ENCODE measurements at regions not wholly inside any gene's neighbourhood (a gene's known extent, or its start where the extent isn't known, plus 50 kb on each side); places are given as distances from the start of the nearest gene placed in this dataset.

DNA sequence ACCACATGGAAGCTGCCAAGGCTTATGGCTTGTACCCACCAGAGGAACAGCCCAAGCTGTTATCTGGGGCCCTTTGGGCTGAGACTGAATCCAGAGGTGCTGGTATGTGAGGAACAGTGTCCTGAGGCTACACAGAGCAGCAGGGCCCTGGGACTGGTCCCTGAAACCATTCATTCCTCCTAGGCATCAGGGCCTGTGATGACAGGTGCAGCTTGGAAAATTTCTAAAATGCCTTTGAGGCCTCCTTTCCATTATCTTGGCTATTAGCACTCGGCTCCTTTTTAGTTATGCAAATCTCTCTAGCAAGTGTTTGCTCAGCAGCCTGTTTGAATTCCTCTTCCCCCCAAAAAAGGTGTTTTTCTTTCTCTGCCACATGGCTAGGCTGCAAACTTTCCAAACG is 1151.7 kb upstream of the LRRN3 start:
- no peak for DNase-seq (ENCODE audit: low spot score)

DNA sequence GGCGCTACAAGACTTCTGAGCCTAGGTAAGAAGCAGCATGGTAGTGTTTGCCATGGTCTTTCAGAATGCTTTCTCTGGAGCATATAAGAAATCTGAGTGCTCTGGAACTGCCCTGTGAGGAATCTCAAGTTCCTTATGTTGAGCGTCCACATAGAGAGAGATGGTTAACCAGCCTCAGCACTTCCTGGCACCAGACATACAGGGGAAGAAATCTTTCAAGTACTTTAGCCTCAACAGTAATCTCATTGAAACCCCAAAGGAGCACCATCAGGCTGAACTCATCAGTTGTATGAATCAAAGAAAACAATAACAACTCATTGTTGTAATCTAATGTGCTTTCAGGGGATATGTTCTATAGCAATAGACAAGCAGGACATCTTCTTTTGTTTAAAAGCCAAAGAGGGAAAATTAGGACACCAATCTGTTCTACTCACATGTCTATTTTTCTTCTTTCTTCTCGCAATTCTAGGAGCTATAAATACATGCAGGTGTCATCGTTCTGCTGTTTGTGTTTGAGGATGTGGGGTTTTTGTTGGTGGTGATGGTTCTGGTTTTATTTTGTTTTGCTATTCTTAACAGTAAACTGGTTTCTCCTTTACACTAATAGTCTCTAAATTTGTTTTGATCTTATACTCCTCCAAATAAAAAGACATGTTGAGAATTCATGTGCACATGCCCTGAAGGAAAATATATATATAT is 1145.0 kb upstream of the LRRN3 start:
- no peak for DNase-seq (ENCODE audit: low spot score)

DNA sequence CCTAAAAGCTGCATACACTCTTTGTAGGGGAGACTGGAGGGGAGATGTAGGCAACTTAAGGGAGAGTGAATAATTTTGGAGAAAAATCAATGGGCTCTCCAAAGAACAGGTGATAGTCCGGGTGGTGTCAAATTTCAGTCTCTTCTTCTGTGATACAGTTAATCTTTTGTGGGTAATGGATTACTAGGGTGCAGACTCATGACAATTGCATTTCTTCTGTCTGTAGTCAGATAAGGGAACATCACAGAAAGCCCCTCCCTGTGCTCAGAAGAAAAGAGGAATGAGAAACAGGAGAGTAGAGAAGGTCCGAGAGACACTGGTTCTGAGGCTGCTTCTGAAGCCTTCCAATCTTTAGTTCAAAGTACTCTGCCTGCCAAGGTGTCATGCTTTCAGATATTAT is 1140.7 kb upstream of the LRRN3 start:
- DNase-seq (ENCODE audit: low spot score), result no peak

DNA sequence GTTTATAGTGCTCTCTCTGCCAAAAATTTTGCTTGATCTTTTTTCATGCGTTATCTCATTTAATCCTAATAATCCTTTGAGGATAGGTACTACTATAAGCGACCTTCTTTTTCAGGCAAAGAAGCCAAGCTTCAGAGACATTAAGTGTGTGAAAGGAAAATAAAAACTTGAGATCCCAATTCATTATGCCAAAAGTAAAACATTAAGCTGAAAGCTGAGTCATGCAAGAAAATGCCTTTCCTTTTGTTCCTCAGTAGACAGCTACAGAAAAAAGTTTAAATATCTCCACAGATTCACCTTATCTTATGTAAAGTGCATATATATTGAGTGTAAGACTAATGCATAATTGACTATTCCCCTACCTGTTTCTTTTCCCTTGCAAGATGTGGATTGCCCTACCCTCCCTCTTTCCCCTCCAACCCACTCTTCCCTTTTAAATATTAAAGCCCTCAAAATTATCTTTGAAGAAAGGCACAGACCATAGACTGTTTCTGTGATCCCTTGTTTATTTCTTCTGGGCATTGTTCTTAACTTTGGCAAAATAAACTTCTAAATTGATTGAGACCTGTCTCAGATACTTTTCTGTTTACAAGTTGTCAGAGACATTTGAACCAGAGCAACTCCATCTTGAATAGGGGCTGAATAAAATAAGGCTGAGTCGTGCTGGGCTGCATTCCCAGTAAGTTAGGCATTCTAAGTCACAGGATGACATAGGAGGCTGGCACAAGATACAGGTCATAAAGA is 1139.9 kb upstream of the LRRN3 start:
- no peak for DNase-seq (ENCODE audit: low spot score)

DNA sequence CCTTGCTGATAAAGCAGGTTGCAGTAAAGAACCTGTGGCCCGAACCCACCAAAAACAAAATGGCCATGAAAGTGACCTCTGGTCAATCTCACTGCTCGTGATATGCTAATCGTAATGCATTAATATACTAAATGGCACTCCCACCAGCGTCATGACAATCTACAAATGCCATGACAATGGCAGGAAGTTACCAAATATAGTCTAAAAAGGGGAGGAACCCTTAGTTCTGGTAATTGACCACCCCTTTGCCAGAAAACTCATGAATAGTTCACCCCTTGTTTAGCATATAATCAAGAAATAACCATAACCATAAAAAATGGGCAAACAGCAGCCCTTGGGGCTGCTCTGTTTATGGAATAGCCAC is 1139.4 kb upstream of the LRRN3 start:
- DNase-seq (ENCODE audit: low spot score), result no peak

DNA sequence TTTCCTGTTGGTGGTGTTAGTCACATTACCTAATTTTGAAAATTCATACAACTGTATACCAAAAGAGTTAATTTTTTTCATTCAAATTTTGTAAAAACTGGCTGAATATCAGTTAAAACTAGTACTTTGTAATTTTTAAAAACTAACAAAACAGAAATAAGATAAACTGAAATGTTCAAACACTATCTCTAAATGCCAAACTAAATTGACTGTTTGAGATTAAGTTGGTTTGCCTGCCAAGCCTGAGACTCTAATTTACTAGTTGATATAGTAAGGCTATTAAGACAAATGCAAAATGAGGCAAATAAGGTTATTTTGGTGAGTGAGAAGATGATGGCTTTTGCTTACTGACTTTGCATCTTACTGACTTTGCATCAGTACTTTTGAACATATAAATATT is 1134.9 kb upstream of the LRRN3 start:
- DNase-seq (ENCODE audit: low spot score), result no peak

DNA sequence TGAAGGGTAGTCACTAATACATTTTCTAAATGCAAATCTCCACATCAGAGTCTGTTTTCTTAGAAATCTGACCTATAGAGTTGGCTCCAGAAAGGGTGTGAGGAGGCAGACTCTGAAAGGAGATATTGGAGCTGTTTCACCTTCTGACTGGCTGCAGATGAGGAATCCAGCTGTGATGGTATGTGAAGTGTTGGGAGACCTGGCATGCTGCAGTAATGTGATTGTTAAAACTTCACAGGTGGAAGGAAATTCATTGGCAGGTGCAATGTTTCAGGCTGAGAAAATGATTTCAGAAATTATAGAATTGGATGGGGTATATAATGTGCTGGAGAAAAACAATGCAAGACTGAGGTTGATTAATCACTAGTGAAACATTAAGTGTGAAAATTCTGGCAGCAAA is 1134.0 kb upstream of the LRRN3 start:
- no peak for DNase-seq (ENCODE audit: low spot score)

DNA sequence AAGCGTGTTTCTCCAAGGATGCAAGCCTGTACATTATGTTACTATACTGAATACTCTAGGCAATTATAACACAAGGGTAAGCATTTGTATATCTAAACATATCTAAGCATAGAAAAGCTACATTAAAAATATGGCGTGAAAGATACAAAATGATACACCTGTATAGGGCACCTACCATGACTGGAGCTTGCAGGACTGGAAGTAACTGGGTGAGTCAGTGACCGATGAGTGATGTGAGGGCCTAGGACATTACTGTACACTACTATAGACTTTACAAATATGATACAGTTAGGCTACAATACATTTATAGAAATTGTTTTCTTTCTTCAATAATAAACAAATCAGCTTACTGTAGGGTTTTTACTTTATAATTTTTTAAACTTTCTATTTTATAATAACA is 1127.2 kb upstream of the LRRN3 start:
- no peak for DNase-seq (ENCODE audit: low spot score)

DNA sequence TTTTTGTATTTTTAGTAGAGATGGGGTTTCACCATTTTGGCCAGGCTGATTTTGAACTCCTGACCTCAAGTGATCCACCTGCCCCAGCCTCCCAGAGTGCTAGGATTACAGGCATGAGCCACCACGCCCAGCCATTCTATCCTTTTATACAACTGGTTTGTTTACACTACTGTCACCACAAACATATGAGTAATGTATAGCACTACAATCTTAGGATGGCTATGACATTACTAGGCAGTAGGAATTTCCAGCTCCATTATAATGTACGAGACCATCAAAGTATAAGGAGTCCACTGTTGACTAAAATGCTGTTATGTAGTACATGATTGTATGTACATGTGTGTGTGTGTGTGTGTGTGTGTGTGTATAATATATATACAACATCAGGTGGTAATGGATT is 1126.1 kb upstream of the LRRN3 start:
- DNase-seq (ENCODE audit: low spot score), result no peak

DNA sequence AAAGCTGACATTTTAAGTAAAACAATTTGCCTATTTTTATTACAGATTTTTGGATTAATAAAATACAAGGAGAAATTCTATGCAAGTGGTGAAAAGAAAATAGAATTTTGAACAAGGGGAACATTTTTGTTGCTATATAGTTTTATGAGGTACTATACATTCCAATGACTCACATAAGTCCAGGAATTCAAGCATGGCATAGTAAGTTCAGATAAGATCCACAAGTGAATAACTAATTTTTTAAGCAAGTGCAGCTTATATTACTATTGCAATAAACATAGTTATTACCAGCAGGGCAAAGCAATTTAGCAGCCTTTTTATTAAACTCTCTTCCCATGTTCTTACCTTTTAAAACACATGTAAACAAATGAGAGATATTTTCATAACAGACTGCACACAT is 1123.5 kb upstream of the LRRN3 start:
- no peak for DNase-seq (ENCODE audit: low spot score)

DNA sequence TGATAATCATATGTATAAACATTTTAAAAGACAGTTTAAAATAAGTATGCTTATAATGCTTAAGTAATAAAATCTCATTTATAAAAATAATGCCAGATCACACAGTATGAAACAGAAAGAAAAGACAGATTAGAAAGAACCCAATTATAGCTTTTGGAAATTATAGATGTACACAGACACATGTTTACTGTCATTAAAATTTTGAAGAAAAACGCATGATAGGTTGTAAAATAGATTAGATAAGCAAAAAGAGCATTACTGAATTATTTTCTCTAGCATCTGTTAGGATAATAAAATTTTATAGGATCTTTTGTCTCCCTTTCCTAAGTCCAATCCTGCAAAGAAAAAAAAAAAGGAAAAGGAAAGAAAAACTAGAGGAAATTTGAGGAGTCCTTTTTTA is 1107.3 kb upstream of the LRRN3 start:
- DNase-seq (ENCODE audit: low spot score), result no peak

DNA sequence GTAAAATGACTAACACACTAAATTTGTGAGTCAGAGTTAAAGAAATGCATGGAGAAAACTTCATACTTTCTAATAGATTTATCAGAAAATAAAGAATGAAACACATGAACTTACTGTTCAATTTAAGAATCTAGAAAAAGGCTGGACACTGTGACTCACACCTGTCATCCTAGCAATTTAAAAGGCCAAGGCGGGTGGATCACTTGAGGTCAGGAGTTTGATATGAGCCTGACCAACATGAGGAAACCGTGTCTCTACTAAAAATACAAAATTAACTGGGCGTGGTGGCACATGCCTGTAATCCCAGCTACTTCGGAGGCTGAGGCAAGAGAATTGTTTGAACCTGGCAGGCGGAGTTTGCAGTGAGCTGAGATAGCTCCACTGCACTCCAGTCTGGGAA is 1106.2 kb upstream of the LRRN3 start:
- DNase-seq (ENCODE audit: low spot score), result no peak

DNA sequence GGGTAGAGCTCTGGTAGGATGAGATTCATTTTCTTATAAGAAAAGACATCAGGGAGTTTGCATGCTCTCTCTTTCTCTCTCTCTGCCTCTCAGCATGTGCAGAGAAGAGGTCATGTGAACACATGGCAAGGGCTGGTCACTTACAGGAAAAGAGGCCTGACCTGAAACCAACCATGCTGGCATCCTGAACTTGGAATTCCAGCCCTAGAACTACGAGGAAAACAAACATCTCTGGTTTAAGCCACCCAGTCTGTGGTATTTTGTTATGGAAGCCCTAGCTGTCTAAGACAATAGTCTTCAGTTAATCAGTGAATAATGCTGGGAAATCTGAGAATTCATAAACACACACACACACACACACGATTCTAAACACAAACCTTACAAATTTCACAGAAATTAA is 1104.2 kb upstream of the LRRN3 start:
- no peak for DNase-seq (ENCODE audit: low spot score)

DNA sequence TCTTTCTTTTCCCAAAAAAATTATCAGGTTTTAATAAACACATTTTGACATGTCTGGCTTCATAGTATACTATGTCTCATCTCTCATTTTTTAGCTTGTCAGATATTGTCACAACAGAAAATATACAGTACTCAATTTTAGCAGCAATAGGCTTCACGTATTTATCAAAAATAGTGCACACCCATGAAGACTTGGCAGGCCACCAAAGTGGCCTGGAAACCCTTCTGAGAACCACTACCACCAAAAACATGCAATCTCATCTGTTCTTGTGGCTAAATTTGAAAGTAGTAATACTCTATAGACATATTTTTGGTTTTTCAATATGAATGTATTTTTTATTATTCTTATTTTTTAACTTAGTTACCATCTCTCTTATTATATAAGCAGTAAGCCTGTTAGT is 1094.5 kb upstream of the LRRN3 start:
- DNase-seq (ENCODE audit: low spot score), result no peak

DNA sequence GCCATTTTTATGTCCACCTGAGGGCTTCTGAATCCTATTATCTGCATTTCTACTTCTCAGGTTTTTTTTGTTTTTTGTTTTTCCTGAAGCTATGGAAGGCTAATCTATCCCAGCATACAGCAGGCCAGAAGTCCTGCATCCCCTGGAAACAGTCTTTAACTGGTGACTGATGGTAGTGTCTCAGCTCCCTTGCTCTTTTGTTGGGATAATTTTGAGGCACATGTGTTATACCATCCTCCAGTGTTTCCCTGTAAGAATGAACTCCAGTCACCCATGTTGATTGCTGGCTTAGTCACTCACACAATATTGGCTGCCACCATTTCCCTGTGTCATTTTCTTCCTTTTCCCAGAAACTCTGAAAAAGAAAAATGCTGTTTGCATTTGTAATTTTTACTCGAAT is 1094.0 kb upstream of the LRRN3 start:
- no peak for DNase-seq (ENCODE audit: low spot score)

DNA sequence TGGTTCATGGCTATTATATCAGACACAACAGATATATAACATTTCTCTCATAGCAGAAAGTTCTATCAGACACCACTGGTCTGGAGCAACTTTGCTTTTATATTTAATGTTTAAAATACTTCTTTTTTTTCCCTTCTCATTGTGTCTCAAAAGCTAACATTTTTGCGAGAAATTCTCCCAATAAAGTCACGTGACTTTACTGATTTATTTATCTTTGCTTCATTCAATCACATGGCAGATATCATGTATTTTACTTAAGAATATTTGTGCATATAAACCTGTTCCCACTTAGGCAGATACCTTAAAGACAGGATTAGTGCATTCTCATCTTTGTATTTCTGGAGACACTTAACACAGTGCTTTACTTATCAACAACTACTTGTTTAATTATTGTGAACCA is 1093.1 kb upstream of the LRRN3 start:
- DNase-seq (ENCODE audit: low spot score), result no peak

DNA sequence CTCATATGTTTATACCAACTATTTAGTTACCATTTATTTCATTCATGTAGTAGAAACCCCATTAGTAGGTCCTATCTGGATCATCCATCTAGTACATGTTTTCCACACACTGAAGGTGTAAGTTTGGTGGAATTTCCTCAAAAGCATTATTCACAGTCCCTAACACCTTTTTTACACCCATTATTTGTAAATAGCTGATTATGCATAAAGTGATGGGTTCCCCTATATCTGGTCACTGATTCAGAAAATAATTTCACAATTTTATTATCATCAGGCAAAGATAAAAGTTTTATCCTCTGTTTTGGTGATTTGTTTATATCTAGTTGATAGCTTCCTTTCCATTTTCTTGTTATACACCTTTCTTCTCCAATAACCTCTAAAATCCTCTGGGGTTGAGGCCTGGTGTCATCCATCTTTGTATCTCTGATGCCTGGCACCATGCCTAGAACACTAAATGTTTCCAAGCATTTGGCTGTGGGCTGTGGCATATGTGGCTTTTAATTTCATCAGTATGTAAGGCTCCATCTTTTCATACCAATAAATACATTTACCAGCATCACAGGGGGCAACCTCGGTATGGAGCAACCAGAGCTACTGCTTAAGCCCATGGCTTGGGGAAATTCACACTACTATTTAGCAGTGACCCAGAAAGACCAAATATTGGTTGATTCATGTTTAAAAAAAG is 1089.5 kb upstream of the LRRN3 start:
- DNase-seq (ENCODE audit: low spot score), result no peak

DNA sequence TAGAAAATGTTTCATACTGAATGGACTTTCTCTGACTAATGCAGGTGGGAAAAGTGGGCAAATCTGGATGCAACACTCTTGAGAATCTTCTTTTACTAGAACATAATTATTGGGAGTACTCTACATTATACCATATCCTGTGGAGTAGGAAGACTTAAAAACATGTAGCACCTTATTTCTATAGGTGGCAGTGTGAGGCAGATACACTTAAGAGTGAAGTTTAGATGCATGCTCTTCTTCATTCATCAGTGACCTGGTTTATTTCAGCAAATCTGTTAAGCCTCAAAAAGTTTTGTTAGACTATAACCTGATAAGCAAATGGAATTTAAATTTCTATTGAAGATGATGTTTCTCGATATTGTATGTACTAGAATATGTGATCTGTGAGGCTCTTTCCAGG is 1087.1 kb upstream of the LRRN3 start:
- no peak for DNase-seq (ENCODE audit: low spot score)

DNA sequence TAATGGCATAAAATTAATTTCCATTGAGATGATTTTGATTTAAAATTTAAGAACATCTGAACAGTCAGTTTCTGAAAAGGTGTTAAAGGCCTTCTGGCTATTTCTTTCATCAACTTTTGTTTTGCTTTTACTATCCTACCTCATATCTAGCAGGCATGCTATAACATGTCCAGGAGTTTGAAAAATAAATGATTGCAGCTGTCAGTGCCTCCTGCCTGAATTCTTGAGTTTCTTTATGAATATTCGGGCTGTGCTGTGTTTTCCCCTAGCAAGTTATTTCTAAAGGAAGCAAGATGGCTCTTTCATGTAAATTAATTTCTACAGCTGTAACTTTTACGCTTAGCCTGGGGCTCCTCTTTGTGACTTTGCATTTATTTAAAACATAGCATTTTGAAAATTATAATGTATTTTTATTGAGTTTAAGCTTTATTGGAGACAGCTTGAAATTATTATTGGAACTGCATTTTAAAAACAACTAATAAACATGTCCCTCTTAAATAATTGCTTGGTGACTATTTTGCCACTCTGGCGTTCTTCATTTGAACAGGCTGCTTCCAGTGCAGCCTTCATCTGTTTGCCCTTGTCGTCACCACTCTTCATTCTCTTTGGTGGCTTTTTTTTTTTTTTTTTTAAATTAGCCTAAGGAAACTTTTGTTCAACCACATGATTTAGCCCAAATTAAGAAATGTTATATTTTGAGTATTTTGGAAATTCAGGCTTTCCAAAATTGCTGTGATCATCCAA is 1083.4 kb upstream of the LRRN3 start:
- DNase-seq (ENCODE audit: low spot score), result no peak

DNA sequence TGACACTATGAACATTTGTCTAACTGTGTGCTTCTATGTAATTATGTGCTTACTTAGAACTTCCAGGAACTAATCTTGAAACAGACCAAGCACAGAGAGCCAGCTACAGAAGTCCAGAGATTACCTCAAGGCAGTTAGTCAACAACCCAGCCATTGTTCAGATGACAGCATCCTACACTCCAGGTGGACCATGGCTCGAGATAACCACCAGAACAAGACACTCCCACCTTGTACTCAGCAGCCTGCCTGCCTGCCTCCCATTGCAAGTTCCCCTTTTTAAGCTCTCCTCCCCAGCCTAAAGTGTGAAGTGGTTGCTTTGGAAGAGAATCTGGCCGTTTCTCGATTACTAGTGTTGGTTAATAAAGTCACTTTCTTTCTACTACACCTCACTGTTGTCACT is 1080.6 kb upstream of the LRRN3 start:
- DNase-seq (ENCODE audit: low spot score), result no peak

DNA sequence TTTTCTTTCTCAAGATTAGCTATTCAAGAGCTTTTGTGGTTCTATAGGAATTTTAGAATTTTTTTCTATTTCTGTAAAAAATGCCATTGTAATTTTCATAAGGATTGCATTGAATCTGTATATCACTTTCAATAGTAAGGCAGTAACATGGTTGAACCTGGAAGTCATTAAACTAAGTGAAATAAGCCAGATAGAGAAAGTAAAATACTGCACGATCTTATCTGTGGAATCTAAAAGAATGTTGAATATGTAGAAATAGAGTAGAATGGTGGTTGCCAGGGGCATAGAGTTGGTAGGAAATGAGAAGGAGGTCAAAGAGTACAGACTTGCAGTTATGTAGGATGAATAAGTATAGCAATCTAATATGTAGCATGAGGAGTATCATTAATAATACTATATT is 1073.5 kb upstream of the LRRN3 start:
- no peak for DNase-seq (ENCODE audit: low spot score)

DNA sequence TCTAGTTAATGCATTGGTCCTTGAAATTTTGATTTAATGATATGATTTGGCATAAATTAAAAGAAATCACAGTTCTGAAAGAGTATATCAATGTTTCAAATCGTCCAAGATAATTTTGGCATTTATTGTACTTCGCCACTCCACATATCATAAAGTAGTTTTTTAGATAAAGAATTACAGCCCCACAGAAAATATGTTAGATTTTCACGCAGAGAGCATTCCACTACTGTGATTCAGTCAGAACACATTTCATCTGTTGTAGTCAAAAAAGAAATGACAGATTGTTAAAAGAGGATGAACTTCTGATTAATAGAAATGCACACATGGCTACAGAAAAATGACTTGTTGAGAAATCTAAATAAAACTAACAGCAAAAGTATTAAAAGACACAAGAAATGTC is 1063.5 kb upstream of the LRRN3 start:
- no peak for DNase-seq (ENCODE audit: low spot score)

DNA sequence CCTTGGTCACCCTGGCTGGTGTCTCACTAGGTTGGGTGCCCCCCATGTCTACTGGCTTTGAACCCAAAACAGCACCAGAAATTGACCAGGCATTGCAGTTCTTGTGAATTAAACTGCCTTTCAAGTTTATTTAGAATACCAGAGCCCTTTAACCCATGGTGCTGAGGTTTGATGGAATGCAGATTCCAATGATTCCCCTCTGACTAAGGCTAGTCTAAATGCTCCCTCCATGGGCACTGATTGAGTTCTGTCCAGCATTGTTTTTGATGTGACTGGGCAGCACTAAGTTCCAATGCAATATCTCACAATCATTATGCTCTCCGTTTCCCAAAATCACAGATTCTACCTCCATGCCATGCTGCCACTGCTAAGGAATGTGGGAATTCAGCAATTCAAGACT is 1047.4 kb upstream of the LRRN3 start:
- no peak for DNase-seq (ENCODE audit: low spot score)

Data from globus pallidus (tissue), 1 donor.